Kidney (tissue), 13 donors: ENCODE measurements at regions not wholly inside any gene's neighbourhood (a gene's known extent, or its start where the extent isn't known, plus 50 kb on each side); places are given as distances from the start of the nearest gene placed in this dataset.

Source experiments
- DNase-seq, 5 donors: peaks; one replicate each; pipeline ENCODE4 v3.0.0-alpha.2; 2013 to 2020
- FAIRE-seq: peaks from 2 replicates; lab custom pipeline; 2012; peaks lifted over from hg19 to GRCh38; lab: Jason Lieb, UNC
- H3K27ac ChIP-seq, 2 donors: one replicate each; pipeline ENCODE4 v1.7.0; 2013; ENCODE audit warnings: low read depth in 2 of 2, low read length in 2 of 2, inconsistent platforms in 1 of 2
- H3K27me3 ChIP-seq: one replicate; pipeline ENCODE4 v1.7.1; 2013; ENCODE audit warnings: low read length, inconsistent platforms; ENCODE audit not compliant: control insufficient read depth, insufficient read depth
- H3K36me3 ChIP-seq, 3 donors: one replicate each; pipeline versions ENCODE4 v1.7.0 to v1.7.1; 2013; ENCODE audit warnings: low read length in 3 of 3, control low read depth in 1 of 3, inconsistent platforms in 1 of 3; ENCODE audit not compliant: insufficient read depth in 3 of 3, control insufficient read depth in 2 of 3
- H3K4me1 ChIP-seq, 3 donors: one replicate each; pipeline versions ENCODE4 v1.7.0 to v1.7.1; 2013; ENCODE audit warnings: low read length in 3 of 3, inconsistent platforms in 1 of 3, low read depth in 1 of 3; ENCODE audit not compliant: control insufficient read depth in 2 of 3, insufficient read depth in 2 of 3
- H3K4me3 ChIP-seq, 3 donors: one replicate each; pipeline versions ENCODE4 v1.7.0 to v1.8.1; 2013; ENCODE audit warnings: low read length in 3 of 3, control low read depth in 1 of 3, inconsistent platforms in 1 of 3
- H3K9ac ChIP-seq, 3 donors: one replicate each; pipeline versions ENCODE4 v1.7.0 to v1.7.1; 2013; ENCODE audit warnings: low read length in 3 of 3, control low read depth in 1 of 3, inconsistent platforms in 1 of 3
- H3K9me3 ChIP-seq, 3 donors: one replicate each; pipeline versions ENCODE4 v1.7.0 to v1.7.1; 2013; ENCODE audit warnings: low read length in 3 of 3, control low read depth in 1 of 3, inconsistent platforms in 1 of 3; ENCODE audit not compliant: control insufficient read depth in 2 of 3, insufficient read depth in 1 of 3
- intact Hi-C: fragments of 100-400 bp; cut with DNase I; formaldehyde crosslinking; loops from one replicate; pipeline ENCODE4 v1.11.1; 2022
- TF ChIP-seq, protein P1 (sequence below): IDR thresholded peaks from 3 replicates; pipeline ENCODE4 v1.5.1; 2012; ENCODE audit warnings: mild to moderate bottlenecking, moderate library complexity, borderline replicate concordance; ENCODE audit not compliant: insufficient read depth; ENCODE audit errors: extremely low read depth
- donor health status: control.
- donor health status: control.
- donor health status: control.
- donor health status: control.
- donor health status: control.
- donor health status: DM: yes; HTN: yes; CAD: no.
- donor health status: Normal renal cell carcinoma (clear cell type).

DNA sequence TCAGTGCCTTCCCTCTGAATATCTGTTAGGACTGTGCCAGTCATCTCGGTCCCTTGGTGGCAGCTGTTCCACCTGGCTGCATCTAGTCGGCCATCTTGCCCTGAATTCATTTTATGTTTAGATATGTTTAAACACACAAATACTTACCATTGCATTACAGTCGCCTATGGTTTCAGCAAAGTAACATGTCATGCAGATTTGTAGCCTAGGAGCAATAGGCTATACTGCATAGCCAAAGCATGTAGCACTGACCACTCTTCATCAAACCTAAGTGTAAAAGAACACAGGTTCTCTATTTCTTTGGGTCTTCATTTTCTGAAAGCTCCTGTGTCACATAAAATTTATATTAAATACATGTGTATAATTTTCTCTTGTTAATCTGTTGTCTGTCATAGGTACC is 118.9 kb upstream of the THSD7A start:
- no peak overlapping the region for H3K4me3 ChIP-seq
- FAIRE-seq (no peak), DNase-seq (no peak)
- no peak overlapping the region for H3K27ac ChIP-seq
- peaks cover 0 to 2% (median 0%) of the 10 kb centered on the region in 3 donors for H3K9me3 ChIP-seq
- no peaks in the 10 kb centered on the region for H3K36me3 ChIP-seq
- H3K27me3 ChIP-seq: no peaks in the 10 kb centered on the region
- intact Hi-C loops: no loop called here
- no peak overlapping the region for H3K9ac ChIP-seq
- TF ChIP-seq, protein P1, sequence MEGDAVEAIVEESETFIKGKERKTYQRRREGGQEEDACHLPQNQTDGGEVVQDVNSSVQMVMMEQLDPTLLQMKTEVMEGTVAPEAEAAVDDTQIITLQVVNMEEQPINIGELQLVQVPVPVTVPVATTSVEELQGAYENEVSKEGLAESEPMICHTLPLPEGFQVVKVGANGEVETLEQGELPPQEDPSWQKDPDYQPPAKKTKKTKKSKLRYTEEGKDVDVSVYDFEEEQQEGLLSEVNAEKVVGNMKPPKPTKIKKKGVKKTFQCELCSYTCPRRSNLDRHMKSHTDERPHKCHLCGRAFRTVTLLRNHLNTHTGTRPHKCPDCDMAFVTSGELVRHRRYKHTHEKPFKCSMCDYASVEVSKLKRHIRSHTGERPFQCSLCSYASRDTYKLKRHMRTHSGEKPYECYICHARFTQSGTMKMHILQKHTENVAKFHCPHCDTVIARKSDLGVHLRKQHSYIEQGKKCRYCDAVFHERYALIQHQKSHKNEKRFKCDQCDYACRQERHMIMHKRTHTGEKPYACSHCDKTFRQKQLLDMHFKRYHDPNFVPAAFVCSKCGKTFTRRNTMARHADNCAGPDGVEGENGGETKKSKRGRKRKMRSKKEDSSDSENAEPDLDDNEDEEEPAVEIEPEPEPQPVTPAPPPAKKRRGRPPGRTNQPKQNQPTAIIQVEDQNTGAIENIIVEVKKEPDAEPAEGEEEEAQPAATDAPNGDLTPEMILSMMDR: no peak
- no peaks in the 10 kb centered on the region for H3K4me1 ChIP-seq

- no peak overlapping the region for H3K27ac ChIP-seq
- H3K4me1 ChIP-seq: no peaks in the 10 kb centered on the region
- DNase-seq (no peak), FAIRE-seq (no peak)
- H3K36me3 ChIP-seq: no peaks in the 10 kb centered on the region
- no peaks in the 10 kb centered on the region for H3K9me3 ChIP-seq
- intact Hi-C loops: no loop called here
- H3K27me3 ChIP-seq: no peaks in the 10 kb centered on the region
- H3K9ac ChIP-seq: no peak overlapping the region
- TF ChIP-seq, protein P1: no peak
- H3K4me3 ChIP-seq: no peak overlapping the region
Observed at GRCh38 chr7:11951909-11952308, 119.9 kb upstream of the THSD7A start.

DNA sequence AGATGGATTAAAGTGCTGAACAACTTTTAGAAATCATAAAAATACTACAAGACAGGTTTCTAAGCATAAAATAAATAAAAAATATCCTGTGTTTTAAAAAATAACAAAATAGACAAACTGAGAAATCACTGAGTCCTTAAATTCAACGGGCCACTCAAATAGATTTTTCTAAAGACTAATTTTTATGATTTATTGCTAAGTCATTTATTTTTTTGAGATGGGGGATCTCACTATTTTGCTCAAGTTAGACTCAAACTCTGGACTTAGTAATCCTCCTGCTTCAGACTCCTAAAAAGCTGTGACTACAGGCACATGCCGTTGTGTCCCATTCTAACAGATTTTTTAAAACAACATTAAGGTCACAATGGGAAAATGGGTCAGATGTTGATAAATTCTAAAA is 121.0 kb upstream of the THSD7A start:
- TF ChIP-seq, protein P1: no peak
- Histone ChIP-seq H3K4me3 (no peak overlapping the region), H3K9ac (no peak overlapping the region), H3K27me3 (no peaks in the 10 kb centered on the region), H3K36me3 (no peaks in the 10 kb centered on the region), H3K27ac (no peak overlapping the region), H3K9me3 (no peaks in the 10 kb centered on the region), H3K4me1 (no peaks in the 10 kb centered on the region)
- intact Hi-C loops: no loop called here
- no peak for FAIRE-seq
- DNase-seq: no peak

DNA sequence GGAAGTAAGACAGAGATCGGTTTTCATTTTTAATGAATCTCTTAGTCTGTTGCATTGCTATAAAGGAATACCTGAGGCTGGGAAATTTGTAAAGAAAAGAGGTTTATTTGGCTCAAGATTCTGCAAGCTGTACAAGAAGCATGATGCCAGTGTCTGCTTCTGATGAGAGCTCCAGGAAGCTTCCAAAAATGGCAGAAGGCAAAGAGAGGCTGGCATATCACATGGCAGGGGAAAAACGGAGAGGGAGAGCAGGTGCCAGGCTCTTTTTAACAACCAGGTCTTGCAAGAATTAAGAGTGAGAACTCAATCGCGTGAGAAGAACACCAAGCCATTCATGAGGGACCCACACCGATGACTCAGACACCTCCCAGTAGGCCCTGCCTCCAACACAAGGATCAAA is 125.0 kb upstream of the THSD7A start:
- no peaks in the 10 kb centered on the region for H3K4me1 ChIP-seq

More for the DNA sequence above, 125.0 kb upstream of the THSD7A start:
- no peak for DNase-seq
- H3K27ac ChIP-seq: no peak overlapping the region
- TF ChIP-seq, protein P1: no peak
- H3K4me3 ChIP-seq: no peak overlapping the region
- no peak for FAIRE-seq
- intact Hi-C loops: no loop called here
- no peak overlapping the region for H3K9ac ChIP-seq
- no peaks in the 10 kb centered on the region for H3K36me3 ChIP-seq
- no peaks in the 10 kb centered on the region for H3K27me3 ChIP-seq
- H3K9me3 ChIP-seq: no peaks in the 10 kb centered on the region
